ENCODE measurements at regions not wholly inside any gene's neighbourhood (a gene's known extent, or its start where the extent isn't known, plus 50 kb on each side); places are given as distances from the start of the nearest gene placed in this dataset.

- no peak for DNase-seq (ENCODE audit: low spot score)
These were observed 209.6 kb upstream of the PCSK2 start for GRCh38 chr20:17017232-17017631.

GRCh38 chr20:17021481-17021880 is 205.4 kb upstream of the PCSK2 start:
- no peak for DNase-seq (ENCODE audit: low spot score)

DNA sequence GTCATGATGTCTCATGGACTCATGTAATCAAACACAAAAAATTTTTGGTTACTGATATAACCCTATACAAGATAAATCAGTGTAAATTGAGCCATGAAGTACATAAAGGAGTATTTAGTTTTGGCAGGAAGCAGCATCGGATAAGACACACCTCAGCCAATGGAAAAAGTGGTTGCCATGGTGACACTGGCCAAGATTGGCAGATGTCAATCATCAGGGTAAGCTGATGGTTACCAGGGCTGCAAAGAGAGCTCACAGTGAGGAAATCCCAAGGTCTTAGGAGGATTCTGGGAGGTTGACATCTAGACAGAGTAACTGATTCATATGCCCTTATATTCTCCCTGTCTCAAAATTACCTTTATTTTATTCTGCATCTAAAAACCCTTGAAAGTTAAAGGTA is 203.8 kb upstream of the PCSK2 start:
- peak; percentile 56 for DNase-seq (ENCODE audit: low spot score)

- peak; percentile 65 for DNase-seq (ENCODE audit: low spot score)
These were observed 203.0 kb upstream of the PCSK2 start for GRCh38 chr20:17023806-17024205.

GRCh38 chr20:17024513-17025119 is 202.2 kb upstream of the PCSK2 start:
- DNase-seq (ENCODE audit: low spot score) = no peak

GRCh38 chr20:17026346-17026745 is 200.5 kb upstream of the PCSK2 start:
- DNase-seq (ENCODE audit: low spot score) = no peak

DNA sequence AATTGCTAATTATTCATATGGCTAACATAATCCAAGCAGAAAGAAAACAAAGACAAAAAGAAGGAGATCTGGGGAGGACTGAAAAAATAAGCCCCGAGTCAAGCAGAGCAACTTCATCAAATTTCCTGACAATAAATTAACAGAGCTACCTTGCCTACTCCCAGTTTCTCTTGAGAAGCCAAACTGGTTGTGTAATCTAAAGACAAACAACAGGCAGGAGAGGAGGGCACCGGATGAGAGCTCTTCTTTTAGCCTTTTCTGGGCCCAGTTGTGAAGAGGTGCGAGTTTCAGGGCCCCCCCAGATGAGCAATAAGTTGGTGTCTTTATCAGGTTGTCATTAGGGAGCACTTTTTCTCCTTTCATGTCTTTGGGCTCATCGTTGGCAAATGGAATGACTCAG is 197.1 kb upstream of the PCSK2 start:
- DNase-seq (ENCODE audit: low spot score) = no peak

DNA sequence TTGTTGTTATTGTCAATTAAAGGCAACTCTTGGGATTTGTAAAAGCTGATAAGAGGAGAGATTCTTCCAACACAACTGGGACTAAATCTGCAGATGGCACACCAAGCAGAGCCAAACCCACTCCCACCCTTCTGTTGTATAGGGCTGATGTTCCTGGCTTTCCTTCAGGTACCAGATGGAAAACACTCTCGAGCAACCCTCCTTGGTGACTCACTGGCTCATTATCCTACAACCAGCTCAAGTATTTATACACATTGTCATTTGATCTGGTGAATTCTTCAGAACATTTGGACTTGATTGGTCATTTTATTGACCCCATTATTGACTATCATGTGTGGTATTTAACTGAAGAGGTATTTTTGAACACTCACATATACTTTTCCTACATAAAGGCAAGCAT is 190.3 kb upstream of the PCSK2 start:
- no peak for DNase-seq (ENCODE audit: low spot score)

DNA sequence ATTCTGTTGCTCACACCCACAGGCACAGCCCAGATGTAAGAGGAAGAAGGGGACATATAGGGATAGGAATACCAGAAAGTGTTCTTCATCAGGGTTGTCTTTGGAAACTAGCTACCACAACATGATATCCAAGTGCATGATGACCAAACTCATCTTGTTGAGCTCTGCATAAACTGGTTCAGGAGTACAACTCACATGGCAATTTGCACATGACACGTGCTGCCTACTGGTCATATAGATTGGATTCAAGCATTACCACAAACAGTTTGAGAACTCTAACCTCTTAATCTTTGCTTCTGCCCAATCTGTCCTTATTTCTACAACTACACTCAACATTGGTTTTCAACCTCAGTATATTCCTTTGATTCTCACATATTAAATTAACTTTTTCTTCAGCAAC is 184.7 kb upstream of the PCSK2 start:
- DNase-seq (ENCODE audit: low spot score) = no peak

DNA sequence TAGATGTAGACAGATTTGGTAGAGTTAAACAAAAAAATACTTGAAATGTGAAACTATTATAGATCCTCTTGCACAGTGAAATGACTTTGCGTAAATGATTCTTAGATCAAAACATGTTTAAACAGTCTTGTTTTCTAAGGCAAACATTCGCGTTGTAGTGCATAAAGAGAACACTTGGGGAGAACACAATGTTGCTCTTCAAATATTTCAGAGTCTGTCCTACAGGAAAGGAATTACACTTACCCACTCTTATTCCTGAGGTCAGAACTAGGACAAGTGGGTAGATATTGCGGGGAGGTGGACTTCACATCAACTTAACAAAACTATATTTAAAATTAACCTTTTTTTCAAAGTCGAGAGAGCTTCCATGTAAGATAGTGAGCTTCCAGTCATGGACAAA is 183.5 kb upstream of the PCSK2 start:
- no peak for DNase-seq (ENCODE audit: low spot score)

DNA sequence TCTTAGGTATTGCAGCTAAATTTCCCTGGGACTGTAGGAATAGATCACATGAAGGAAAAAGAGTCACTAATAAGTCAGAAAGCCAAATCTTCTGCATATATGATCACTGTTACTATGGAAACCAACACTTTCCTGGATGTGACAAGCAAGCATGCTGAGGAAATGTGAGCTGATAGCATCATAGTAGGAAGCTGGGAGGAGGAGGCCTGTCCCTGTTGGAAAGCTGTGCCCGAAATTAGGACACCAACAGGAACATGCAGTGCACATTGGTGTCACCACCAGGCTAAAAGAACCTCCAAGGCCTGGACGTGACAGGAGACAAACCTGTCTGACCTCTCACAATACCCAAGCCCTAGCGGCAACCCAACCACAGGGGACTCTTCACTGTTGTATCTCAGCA is 181.9 kb upstream of the PCSK2 start:
- DNase-seq (ENCODE audit: low spot score) = no peak

- no peak for DNase-seq (ENCODE audit: low spot score)
These were observed 167.4 kb upstream of the PCSK2 start for GRCh38 chr20:17059465-17059864.

- DNase-seq (ENCODE audit: low spot score) = no peak
These were observed 165.1 kb upstream of the PCSK2 start for GRCh38 chr20:17061715-17062114.

GRCh38 chr20:17062712-17063111 is 164.1 kb upstream of the PCSK2 start:
- no peak for DNase-seq (ENCODE audit: low spot score)

- DNase-seq (ENCODE audit: low spot score) = no peak
These were observed 159.9 kb upstream of the PCSK2 start for GRCh38 chr20:17066902-17067301.

GRCh38 chr20:17068084-17068711 is 158.6 kb upstream of the PCSK2 start:
- no peak for DNase-seq (ENCODE audit: low spot score)

- DNase-seq (ENCODE audit: low spot score) = no peak
These were observed 149.8 kb upstream of the PCSK2 start for GRCh38 chr20:17077030-17077429.

DNA sequence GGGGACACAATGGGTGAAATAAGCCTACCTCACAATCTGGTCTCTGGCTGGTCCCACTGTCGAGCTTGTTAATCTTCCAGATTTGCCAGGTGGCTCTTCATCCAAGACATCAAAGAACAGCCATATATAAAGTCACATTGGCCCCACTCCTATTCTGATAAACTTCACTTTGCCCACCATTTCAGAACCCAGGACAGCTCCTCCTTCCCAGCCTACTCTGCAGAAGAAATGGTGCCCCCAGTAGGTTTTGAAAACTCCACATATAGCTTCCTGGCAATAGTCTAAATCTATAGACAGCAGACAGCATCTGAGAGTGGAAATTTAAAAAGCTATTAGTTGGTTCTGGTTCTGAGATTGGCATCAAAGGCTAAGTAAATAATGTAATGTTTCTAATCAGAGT is 143.1 kb upstream of the PCSK2 start:
- peak; percentile 53 for DNase-seq (ENCODE audit: low spot score)

- no peak for DNase-seq (ENCODE audit: low spot score)
These were observed 141.9 kb upstream of the PCSK2 start for GRCh38 chr20:17084909-17085308.

DNA sequence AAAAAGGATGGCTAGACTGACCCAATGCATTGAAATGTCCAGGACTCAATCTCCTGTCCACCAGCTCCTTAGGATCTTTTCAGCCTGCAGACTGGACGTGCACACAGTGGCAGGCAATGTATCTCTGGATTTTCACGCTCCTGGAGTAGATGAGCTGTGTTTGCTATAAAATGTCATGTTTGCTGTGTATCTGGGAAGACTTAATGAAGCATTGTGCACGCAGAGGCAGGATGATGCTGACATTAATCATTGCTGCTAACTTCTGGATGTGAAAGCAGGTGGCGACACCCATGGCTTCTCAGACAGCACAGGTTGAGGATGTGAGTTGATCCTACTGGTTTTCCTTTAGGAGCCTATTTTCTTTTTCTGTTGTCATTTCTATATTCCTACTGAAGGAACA is 133.1 kb upstream of the PCSK2 start:
- no peak for DNase-seq (ENCODE audit: low spot score)

DNA sequence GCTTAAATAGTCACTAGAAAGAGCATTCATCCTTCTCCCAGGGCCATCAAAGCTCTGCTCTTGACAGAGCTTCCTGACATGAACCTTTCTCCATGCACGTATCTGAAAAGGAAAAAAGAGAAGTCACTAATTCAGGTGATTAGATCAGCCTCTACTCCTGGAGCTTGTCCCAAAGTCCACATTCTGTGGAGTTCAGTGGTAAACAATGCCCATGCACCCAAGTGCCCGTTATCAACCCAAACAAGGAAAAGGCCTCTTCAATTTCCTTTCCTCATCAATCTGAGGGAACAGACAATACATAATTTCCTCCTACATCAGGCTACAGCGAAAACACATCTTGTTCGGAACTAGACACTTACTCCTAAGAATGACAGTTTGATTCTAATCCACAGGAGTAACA is 129.2 kb upstream of the PCSK2 start:
- DNase-seq (ENCODE audit: low spot score) = no peak

DNA sequence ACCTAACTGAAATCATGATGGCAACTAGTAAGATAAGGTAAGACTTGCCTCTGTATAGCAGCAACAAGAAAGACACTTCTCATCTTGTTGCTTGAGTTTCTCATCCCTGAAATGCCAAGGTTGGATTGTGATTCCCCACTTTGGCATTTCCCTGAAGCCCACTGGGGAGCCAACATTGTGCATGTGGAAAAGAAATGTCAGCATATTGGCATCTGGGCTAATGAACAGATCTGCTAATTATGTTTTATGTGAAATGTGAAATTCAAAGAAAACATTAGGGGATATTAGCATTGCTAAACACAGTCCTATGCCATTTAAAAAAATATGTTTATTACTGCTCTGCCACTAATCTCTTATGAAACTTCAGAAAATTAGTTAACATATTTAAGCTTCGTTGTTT is 126.3 kb upstream of the PCSK2 start:
- DNase-seq (ENCODE audit: low spot score) = no peak

- no peak for DNase-seq (ENCODE audit: low spot score)
These were observed 119.7 kb upstream of the PCSK2 start for GRCh38 chr20:17107127-17107526.

DNA sequence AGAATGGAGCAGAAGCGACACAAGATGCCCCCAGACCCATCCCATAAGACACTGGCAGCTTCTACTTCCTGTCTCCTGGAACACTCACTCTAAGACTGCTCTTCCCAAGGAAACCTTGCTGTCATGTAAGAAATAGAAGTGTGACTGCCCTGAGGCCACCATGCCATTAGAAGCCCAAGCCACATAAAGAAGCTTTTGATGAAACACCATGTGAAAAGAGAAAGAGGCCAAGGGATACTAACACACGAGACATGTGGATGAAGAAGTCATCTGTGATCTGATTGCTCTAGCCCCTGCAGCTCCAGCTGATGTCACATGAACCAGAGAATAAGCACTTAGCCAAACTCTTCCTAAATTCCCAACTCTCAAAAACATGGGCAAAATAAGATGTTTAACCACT is 117.9 kb upstream of the PCSK2 start:
- no peak for DNase-seq (ENCODE audit: low spot score)

Data from ecto neural progenitor cell (in vitro differentiated cells).